Tibial nerve (tissue), 4 donors: ENCODE measurements at regions not wholly inside any gene's neighbourhood (a gene's known extent, or its start where the extent isn't known, plus 50 kb on each side); places are given as distances from the start of the nearest gene placed in this dataset.

Source experiments
- CTCF ChIP-seq, 5 experiments: fragments of 200-600 bp in 3 of 5; fragments of 450-650 bp in 2 of 5; sonication (generic) in 3 of 5; IDR thresholded peaks; one replicate each; pipeline ENCODE4 v1.5.1; 2016 to 2019; ENCODE audit warnings: antibody characterized with exemption in 5 of 5, mild to moderate bottlenecking in 3 of 5, moderate library complexity in 2 of 5
- EP300 ChIP-seq, 2 donors: sonication (generic); formaldehyde crosslinking; IDR thresholded peaks; one replicate each; pipeline ENCODE4 v1.6.1; 2017; ENCODE audit warnings: antibody characterized with exemption in 2 of 2, mild to moderate bottlenecking in 1 of 2
- POLR2A ChIP-seq, 2 donors: fragments of 450-650 bp; IDR thresholded peaks; one replicate each; pipeline ENCODE4 v1.6.1; 2017; ENCODE audit warnings: antibody characterized with exemption in 2 of 2, mild to moderate bottlenecking in 2 of 2, moderate library complexity in 2 of 2

- TF ChIP-seq CTCF (IDR thresholded peaks at IDR 0.05), result no peak
- no peak for TF ChIP-seq POLR2A (IDR thresholded peaks at IDR 0.05)
- TF ChIP-seq EP300 (IDR thresholded peaks at IDR 0.05), result no peak
Measured at GRCh38 chr13:81591528-81592220, 1250.7 kb upstream of the SPRY2 start.
